ENCODE measurements at regions not wholly inside any gene's neighbourhood (a gene's known extent, or its start where the extent isn't known, plus 50 kb on each side); places are given as distances from the start of the nearest gene placed in this dataset.

GRCh38 chr4:129602447-129602846, 506.5 kb downstream of the C4orf33 start:
- Histone ChIP-seq H3K4me1 (ENCODE audit: control insufficient read depth, insufficient read depth, low read length) (no peaks in the 10 kb centered on the region), H3K4ac (ENCODE audit: low read depth, low read length) (no peak overlapping the region), H2BK5ac (ENCODE audit: low read depth, low read length, poor library complexity, severe bottlenecking) (no peak overlapping the region), H3K4me2 (ENCODE audit: low read depth, low read length) (no peak overlapping the region), H3K9me3 (ENCODE audit: control insufficient read depth, insufficient read depth, low read length) (peaks cover 5% of the 10 kb centered on the region), H3K23ac (ENCODE audit: low read depth, low read length) (no peak overlapping the region), H2AK5ac (ENCODE audit: low read depth, low read length) (no peak overlapping the region), H3K18ac (ENCODE audit: low read depth, low read length) (no peak overlapping the region), H4K91ac (ENCODE audit: insufficient read depth, low read depth, low read length) (no peak overlapping the region), H3K79me1 (ENCODE audit: low read depth in 1 of 2, low read length in 2 of 2) (no peaks in the 10 kb centered on the region), H3K9me1 (ENCODE audit: insufficient read depth, low read length) (no peaks in the 10 kb centered on the region), H3K36me3 (ENCODE audit: control insufficient read depth, insufficient read depth, low read length) (no peaks in the 10 kb centered on the region), H3K27me3 (ENCODE audit: control insufficient read depth, insufficient read depth, low read length) (no peaks in the 10 kb centered on the region), H2BK120ac (ENCODE audit: low read depth, low read length) (no peak overlapping the region), H4K20me1 (ENCODE audit: insufficient read depth, low read length) (no peaks in the 10 kb centered on the region), H2BK15ac (ENCODE audit: low read depth, low read length) (no peak overlapping the region), H3K4me3 (ENCODE audit: insufficient read depth, low read depth, low read length) (no peak overlapping the region), H2AFZ (replicated peaks; ENCODE audit: low read length, poor library complexity) (no peak overlapping the region), H3K27ac (ENCODE audit: insufficient read depth, low read length) (no peak overlapping the region), H4K8ac (ENCODE audit: low read depth in 2 of 2, low read length in 2 of 2) (no peak overlapping the region), H2AK9ac (replicated peaks; ENCODE audit: low read depth, low read length, poor library complexity) (no peak overlapping the region), H3K56ac (ENCODE audit: extremely low read depth, insufficient read depth, low read length) (no peak overlapping the region), H3K9ac (ENCODE audit: low read depth, low read length) (no peak overlapping the region), H2BK20ac (ENCODE audit: low read depth, low read length) (no peak overlapping the region), H4K5ac (ENCODE audit: low read depth, low read length) (no peak overlapping the region), H3K14ac (replicated peaks; ENCODE audit: low read depth, low read length) (no peak overlapping the region)
- POLR2A ChIA-PET (ENCODE audit: unreplicated experiment) = no interaction called here
- in situ Hi-C loops (cut with MboI; ENCODE audit: low sequenced_read_pairs) = no loop called here
- DNase-seq = no peak
- dilution Hi-C loops (cut with HindIII; ENCODE audit: low sequenced_read_pairs, unreplicated experiment) = no loop called here
- WGBS, 2 experiments (ENCODE audit: extremely low coverage in 2 of 2, insufficient read length in 1 of 2) = no CpG with 5 or more reads among the region's 1 CpG
- no peak for ATAC-seq (ENCODE audit: low read depth)
- intact Hi-C loops (cut with micrococcal nuclease) = no loop called here
- no TSS peak for BruUV-seq (replicated peaks)
- CTCF ChIA-PET = no interaction called here
- TF ChIP-seq CHD1 (IDR thresholded peaks at IDR 0.05; ENCODE audit: low read depth, low read length) (no peak), BHLHE40 (IDR thresholded peaks at IDR 0.05; ENCODE audit: low read depth, low read length) (no peak), MAZ (IDR thresholded peaks at IDR 0.05; ENCODE audit: borderline replicate concordance, low read depth, low read length) (no peak), FOS (IDR thresholded peaks at IDR 0.05; ENCODE audit: low read depth, low read length) (no peak), MAFK (IDR thresholded peaks at IDR 0.05; ENCODE audit: low read depth, low read length) (no peak), RAD21 (IDR thresholded peaks at IDR 0.05; ENCODE audit: low read length) (no peak), CEBPB (IDR thresholded peaks at IDR 0.05; ENCODE audit: low read depth, low read length) (no peak), NFE2L2 (IDR thresholded peaks at IDR 0.05; ENCODE audit: low read depth, low read length) (no peak), POLR2A (IDR thresholded peaks at IDR 0.05; ENCODE audit: low read depth, low read length) (no peak), RCOR1 (IDR thresholded peaks at IDR 0.05; ENCODE audit: insufficient replicate concordance, low read length) (no peak), RFX5 (IDR thresholded peaks at IDR 0.05; ENCODE audit: low read depth, low read length) (no peak), MXI1 (IDR thresholded peaks at IDR 0.05; ENCODE audit: borderline replicate concordance, low read depth, low read length) (no peak), USF2 (IDR thresholded peaks at IDR 0.05; ENCODE audit: low read depth, low read length) (no peak), CTCF (conservative IDR thresholded peaks at IDR 0.05; ENCODE audit: low read depth, low read length) (no peak), SMC3 (IDR thresholded peaks at IDR 0.05; ENCODE audit: low read depth, low read length) (no peak)
- TF ChIP-seq, protein P1, sequence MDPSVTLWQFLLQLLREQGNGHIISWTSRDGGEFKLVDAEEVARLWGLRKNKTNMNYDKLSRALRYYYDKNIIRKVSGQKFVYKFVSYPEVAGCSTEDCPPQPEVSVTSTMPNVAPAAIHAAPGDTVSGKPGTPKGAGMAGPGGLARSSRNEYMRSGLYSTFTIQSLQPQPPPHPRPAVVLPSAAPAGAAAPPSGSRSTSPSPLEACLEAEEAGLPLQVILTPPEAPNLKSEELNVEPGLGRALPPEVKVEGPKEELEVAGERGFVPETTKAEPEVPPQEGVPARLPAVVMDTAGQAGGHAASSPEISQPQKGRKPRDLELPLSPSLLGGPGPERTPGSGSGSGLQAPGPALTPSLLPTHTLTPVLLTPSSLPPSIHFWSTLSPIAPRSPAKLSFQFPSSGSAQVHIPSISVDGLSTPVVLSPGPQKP (IDR thresholded peaks at IDR 0.05; ENCODE audit: borderline replicate concordance, low read depth, low read length) = no peak

Data from IMR-90 (cell line).